ENCODE measurements at regions not wholly inside any gene's neighbourhood (a gene's known extent, or its start where the extent isn't known, plus 50 kb on each side); places are given as distances from the start of the nearest gene placed in this dataset.

- ChIA-PET POLR2A (no interaction called here), CTCF (no interaction called here)
- no peak for DNase-seq (ENCODE audit: low spot score)
- no peaks in the 10 kb centered on the region for H3K36me3 Mint-ChIP-seq
- H3K4me1 Mint-ChIP-seq: peaks cover 16% of the 10 kb centered on the region
- no peak for ATAC-seq
- H3K27ac Mint-ChIP-seq: no peak overlapping the region
- H3K4me3 Mint-ChIP-seq: no peak overlapping the region
- no peak for TF ChIP-seq TEAD4 (CRISPR knock-in tag; IDR thresholded peaks at IDR 0.05)
- TF ChIP-seq ARID4B (CRISPR knock-in tag; IDR thresholded peaks at IDR 0.05; ENCODE audit: borderline replicate concordance): no peak
- TF ChIP-seq ZBTB43 (CRISPR knock-in tag; IDR thresholded peaks at IDR 0.05): no peak
- no peak for TF ChIP-seq GABPB1 (CRISPR knock-in tag; IDR thresholded peaks at IDR 0.05)
- no peak for TF ChIP-seq TEAD1 (CRISPR knock-in tag; IDR thresholded peaks at IDR 0.05)
- TF ChIP-seq SOX15 (CRISPR knock-in tag; IDR thresholded peaks at IDR 0.05): no peak
- TF ChIP-seq NFATC4 (CRISPR knock-in tag; IDR thresholded peaks at IDR 0.05): no peak
- no peaks in the 10 kb centered on the region for H3K27me3 Mint-ChIP-seq (ENCODE audit: low read depth)
- no peaks in the 10 kb centered on the region for H3K9me3 Mint-ChIP-seq
These were observed 308.0 kb upstream of the THBS1 start for GRCh38 chr15:39272901-39273300.

GRCh38 chr15:39273717-39274411 lies 307.0 kb upstream of the THBS1 start:
- no peaks in the 10 kb centered on the region for H3K36me3 Mint-ChIP-seq
- ChIA-PET CTCF (no interaction called here), POLR2A (no interaction called here)
- DNase-seq (ENCODE audit: low spot score) (no peak), ATAC-seq (no peak)
- H3K4me1 Mint-ChIP-seq: peaks cover 14% of the 10 kb centered on the region
- H3K9me3 Mint-ChIP-seq: 0 out of 2 replicates have a peak, but pooled peaks cover 3% of the 10 kb centered on the region
- H3K4me3 Mint-ChIP-seq: no peak overlapping the region
- H3K27ac Mint-ChIP-seq: no peak overlapping the region
- TF ChIP-seq MYBL2 (CRISPR knock-in tag; IDR thresholded peaks at IDR 0.05): no peak
- TF ChIP-seq HMGA2 (CRISPR knock-in tag; IDR thresholded peaks at IDR 0.05): no peak
- TF ChIP-seq ZNF263 (CRISPR knock-in tag; IDR thresholded peaks at IDR 0.05; ENCODE audit: low read depth): no peak
- no peak for TF ChIP-seq MLX (CRISPR knock-in tag; IDR thresholded peaks at IDR 0.05)
- no peak for TF ChIP-seq NR1H2 (CRISPR knock-in tag; IDR thresholded peaks at IDR 0.05)
- TF ChIP-seq IRF1 (CRISPR knock-in tag; IDR thresholded peaks at IDR 0.05): no peak
- TF ChIP-seq MXD4 (CRISPR knock-in tag; IDR thresholded peaks at IDR 0.05; ENCODE audit: borderline replicate concordance): no peak
- TF ChIP-seq TEAD1 (CRISPR knock-in tag; IDR thresholded peaks at IDR 0.05): no peak
- H3K27me3 Mint-ChIP-seq (ENCODE audit: low read depth): no peaks in the 10 kb centered on the region

- Mint-ChIP-seq H3K27ac (no peak overlapping the region), H3K27me3 (ENCODE audit: low read depth) (no peaks in the 10 kb centered on the region), H3K9me3 (0 out of 2 replicates have a peak, but pooled peaks cover 3% of the 10 kb centered on the region), H3K4me3 (no peak overlapping the region), H3K36me3 (no peaks in the 10 kb centered on the region), H3K4me1 (peaks cover 7% of the 10 kb centered on the region)
- POLR2A ChIA-PET: interaction anchor here (1.4 kb wide), 1 partner anchor 62 kb away, joined by 3 read pairs; no protein-coding TSS in a partner anchor
- CTCF ChIA-PET: no interaction called here
- no peak for DNase-seq (ENCODE audit: low spot score)
- peak; percentile 44; the same call in 1 of the 2 replicates for ATAC-seq
- no peak for TF ChIP-seq ATF1 (CRISPR knock-in tag; IDR thresholded peaks at IDR 0.05)
- TF ChIP-seq RELA (CRISPR knock-in tag; IDR thresholded peaks at IDR 0.05; ENCODE audit: borderline replicate concordance): no peak
- TF ChIP-seq NFYB (CRISPR knock-in tag; conservative IDR thresholded peaks at IDR 0.05; ENCODE audit: low read depth): no peak
- TF ChIP-seq FOXP1 (CRISPR knock-in tag; IDR thresholded peaks at IDR 0.05; ENCODE audit: borderline replicate concordance): no peak
- no peak for TF ChIP-seq OVOL2 (CRISPR knock-in tag; IDR thresholded peaks at IDR 0.05; ENCODE audit: borderline replicate concordance)
- no peak for TF ChIP-seq NR3C1 (CRISPR knock-in tag; conservative IDR thresholded peaks at IDR 0.05; ENCODE audit: low read depth)
- no peak for TF ChIP-seq IRF2 (CRISPR knock-in tag; IDR thresholded peaks at IDR 0.05; ENCODE audit: borderline replicate concordance, low read depth)
- no peak for TF ChIP-seq ZNF671 (CRISPR knock-in tag; IDR thresholded peaks at IDR 0.05)
- TF ChIP-seq ZNF396 (CRISPR knock-in tag; IDR thresholded peaks at IDR 0.05; ENCODE audit: borderline replicate concordance): no peak
- no peak for TF ChIP-seq ZNF232 (CRISPR knock-in tag; IDR thresholded peaks at IDR 0.05)
- no peak for TF ChIP-seq CREM (CRISPR knock-in tag; IDR thresholded peaks at IDR 0.05)
- no peak for TF ChIP-seq ZNF423 (CRISPR knock-in tag; IDR thresholded peaks at IDR 0.05)
- TF ChIP-seq ZNF416 (CRISPR knock-in tag; IDR thresholded peaks at IDR 0.05): no peak
- no peak for TF ChIP-seq EMX1 (CRISPR knock-in tag; IDR thresholded peaks at IDR 0.05)
These were observed 305.8 kb upstream of the THBS1 start for GRCh38 chr15:39275066-39275465.
